ENCODE measurements at regions not wholly inside any gene's neighbourhood (a gene's known extent, or its start where the extent isn't known, plus 50 kb on each side); places are given as distances from the start of the nearest gene placed in this dataset.
A peak's percentile ranks its signal among the peaks of the same experiment; 100 is the strongest.

DNA sequence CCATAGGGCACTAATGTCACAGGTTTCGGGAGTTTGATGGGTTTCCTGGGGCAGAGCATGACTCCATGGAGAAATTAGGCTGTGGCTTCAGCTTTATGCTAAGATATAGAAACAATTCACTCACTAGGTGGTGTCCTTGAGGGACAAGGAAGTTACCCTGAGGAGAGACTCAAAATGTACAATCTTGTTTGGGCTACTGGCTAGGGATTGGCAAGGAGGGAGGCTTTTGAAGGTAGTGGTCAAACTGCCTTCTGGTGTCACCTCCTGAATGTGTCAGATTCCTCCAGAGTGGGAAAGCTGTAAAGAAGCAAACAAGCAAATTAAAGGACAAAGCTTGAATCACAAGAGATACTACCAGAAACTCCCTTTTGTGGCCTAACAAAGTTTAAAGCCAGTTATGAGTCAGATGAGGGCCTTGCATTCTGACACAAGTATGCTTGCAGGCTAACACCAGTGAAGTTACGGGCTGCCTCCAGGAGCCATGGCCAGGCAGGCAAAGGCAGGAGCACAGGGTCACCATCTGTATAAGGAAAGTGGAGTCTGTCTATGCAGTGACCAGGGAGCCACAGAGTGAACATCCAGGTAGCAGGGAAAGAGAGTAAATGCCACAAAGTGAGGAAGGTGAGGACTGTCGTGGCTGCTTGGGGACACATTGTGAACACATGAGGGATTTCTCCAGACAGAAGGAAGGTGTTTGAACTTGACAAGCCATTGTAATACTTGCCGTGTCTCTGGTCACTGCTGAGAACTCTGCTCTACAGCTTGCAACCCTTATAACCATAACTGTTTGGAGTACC lies 107.7 kb upstream of the DTNBP1 start:
- Mint-ChIP-seq H3K4me3 (no peak overlapping the region), H3K36me3 (no peaks in the 10 kb centered on the region), H3K9me3 (no peaks in the 10 kb centered on the region), H3K4me1 (ENCODE audit: unreplicated experiment) (no peaks in the 10 kb centered on the region), H3K27ac (peak overlapping the region; percentile 69), H3K27me3 (peaks cover 3% of the 10 kb centered on the region)
- no peak for DNase-seq (ENCODE audit: extremely low spot score, unreplicated experiment)
- TF ChIP-seq, protein P1, sequence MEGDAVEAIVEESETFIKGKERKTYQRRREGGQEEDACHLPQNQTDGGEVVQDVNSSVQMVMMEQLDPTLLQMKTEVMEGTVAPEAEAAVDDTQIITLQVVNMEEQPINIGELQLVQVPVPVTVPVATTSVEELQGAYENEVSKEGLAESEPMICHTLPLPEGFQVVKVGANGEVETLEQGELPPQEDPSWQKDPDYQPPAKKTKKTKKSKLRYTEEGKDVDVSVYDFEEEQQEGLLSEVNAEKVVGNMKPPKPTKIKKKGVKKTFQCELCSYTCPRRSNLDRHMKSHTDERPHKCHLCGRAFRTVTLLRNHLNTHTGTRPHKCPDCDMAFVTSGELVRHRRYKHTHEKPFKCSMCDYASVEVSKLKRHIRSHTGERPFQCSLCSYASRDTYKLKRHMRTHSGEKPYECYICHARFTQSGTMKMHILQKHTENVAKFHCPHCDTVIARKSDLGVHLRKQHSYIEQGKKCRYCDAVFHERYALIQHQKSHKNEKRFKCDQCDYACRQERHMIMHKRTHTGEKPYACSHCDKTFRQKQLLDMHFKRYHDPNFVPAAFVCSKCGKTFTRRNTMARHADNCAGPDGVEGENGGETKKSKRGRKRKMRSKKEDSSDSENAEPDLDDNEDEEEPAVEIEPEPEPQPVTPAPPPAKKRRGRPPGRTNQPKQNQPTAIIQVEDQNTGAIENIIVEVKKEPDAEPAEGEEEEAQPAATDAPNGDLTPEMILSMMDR (conservative IDR thresholded peaks at IDR 0.05), result no peak

GRCh38 chr6:15769511-15770018 lies 106.7 kb upstream of the DTNBP1 start:
- Mint-ChIP-seq H3K27me3 (peaks cover 3% of the 10 kb centered on the region), H3K9me3 (no peaks in the 10 kb centered on the region), H3K36me3 (no peaks in the 10 kb centered on the region), H3K4me3 (no peak overlapping the region), H3K4me1 (ENCODE audit: unreplicated experiment) (peaks cover 2% of the 10 kb centered on the region), H3K27ac (no peak overlapping the region)
- DNase-seq (ENCODE audit: extremely low spot score, unreplicated experiment), result no peak
- TF ChIP-seq, protein P1 (conservative IDR thresholded peaks at IDR 0.05), result no peak

GRCh38 chr6:15768999-15769398 lies 106.2 kb upstream of the DTNBP1 start:
- Mint-ChIP-seq H3K9me3 (no peaks in the 10 kb centered on the region), H3K4me3 (no peak overlapping the region), H3K27ac (no peak overlapping the region), H3K36me3 (no peaks in the 10 kb centered on the region), H3K4me1 (ENCODE audit: unreplicated experiment) (peaks cover 7% of the 10 kb centered on the region), H3K27me3 (peaks cover 3% of the 10 kb centered on the region)
- DNase-seq (ENCODE audit: extremely low spot score, unreplicated experiment), result no peak
- TF ChIP-seq, protein P1 (conservative IDR thresholded peaks at IDR 0.05), result no peak

DNA sequence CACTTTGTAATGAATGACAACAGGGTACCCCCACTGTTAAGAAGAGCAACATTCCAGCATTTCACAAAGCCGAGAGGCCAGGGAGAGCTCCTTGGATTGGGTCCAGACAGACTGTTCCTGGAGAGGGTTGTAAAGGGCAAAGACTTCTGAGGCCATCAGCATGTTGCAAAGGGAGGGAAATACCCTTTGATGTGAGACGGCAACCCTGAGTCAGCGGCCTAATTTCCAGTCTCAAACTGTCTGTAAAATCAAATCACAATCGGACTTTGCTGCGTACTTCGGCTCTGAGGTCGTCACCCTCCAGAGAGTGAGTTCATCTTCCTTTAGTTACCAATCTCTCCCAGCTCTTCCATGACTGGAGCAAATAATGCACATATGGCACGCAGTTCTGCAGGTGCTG lies 101.0 kb upstream of the DTNBP1 start:
- Mint-ChIP-seq H3K36me3 (no peaks in the 10 kb centered on the region), H3K4me3 (peak overlapping the region; percentile 10), H3K27me3 (no peaks in the 10 kb centered on the region), H3K27ac (no peak overlapping the region), H3K9me3 (no peaks in the 10 kb centered on the region), H3K4me1 (ENCODE audit: unreplicated experiment) (peaks cover 17% of the 10 kb centered on the region)
- DNase-seq (ENCODE audit: extremely low spot score, unreplicated experiment), result no peak
- TF ChIP-seq, protein P1 (conservative IDR thresholded peaks at IDR 0.05), result no peak

DNA sequence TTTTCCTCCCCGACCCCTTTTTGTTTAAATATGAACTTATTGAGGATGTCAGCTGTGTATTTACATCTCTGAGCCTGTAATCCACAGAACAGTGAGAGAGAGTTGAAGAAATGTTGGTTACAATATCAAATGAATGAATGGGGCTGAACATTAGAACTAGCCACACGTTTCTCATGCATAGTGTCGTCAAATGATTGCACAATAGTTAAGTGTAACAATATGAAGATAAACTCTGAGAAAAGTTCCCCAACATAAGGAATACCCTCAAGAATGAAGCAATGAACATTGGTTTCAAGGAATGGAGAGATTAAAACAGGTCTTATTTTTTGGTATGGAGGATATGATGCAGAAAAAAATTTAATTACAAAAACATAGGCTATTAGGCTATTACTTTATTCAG lies 100.5 kb upstream of the DTNBP1 start:
- TF ChIP-seq, protein P1 (conservative IDR thresholded peaks at IDR 0.05), result no peak
- H3K27ac Mint-ChIP-seq, result no peak overlapping the region
- DNase-seq (ENCODE audit: extremely low spot score, unreplicated experiment), result no peak
- H3K4me3 Mint-ChIP-seq, result no peak overlapping the region
- H3K4me1 Mint-ChIP-seq (ENCODE audit: unreplicated experiment), result peaks cover 17% of the 10 kb centered on the region
- no peaks in the 10 kb centered on the region for H3K36me3 Mint-ChIP-seq
- no peaks in the 10 kb centered on the region for H3K27me3 Mint-ChIP-seq
- H3K9me3 Mint-ChIP-seq, result no peaks in the 10 kb centered on the region
